ENCODE measurements at regions not wholly inside any gene's neighbourhood (a gene's known extent, or its start where the extent isn't known, plus 50 kb on each side); places are given as distances from the start of the nearest gene placed in this dataset.

DNA sequence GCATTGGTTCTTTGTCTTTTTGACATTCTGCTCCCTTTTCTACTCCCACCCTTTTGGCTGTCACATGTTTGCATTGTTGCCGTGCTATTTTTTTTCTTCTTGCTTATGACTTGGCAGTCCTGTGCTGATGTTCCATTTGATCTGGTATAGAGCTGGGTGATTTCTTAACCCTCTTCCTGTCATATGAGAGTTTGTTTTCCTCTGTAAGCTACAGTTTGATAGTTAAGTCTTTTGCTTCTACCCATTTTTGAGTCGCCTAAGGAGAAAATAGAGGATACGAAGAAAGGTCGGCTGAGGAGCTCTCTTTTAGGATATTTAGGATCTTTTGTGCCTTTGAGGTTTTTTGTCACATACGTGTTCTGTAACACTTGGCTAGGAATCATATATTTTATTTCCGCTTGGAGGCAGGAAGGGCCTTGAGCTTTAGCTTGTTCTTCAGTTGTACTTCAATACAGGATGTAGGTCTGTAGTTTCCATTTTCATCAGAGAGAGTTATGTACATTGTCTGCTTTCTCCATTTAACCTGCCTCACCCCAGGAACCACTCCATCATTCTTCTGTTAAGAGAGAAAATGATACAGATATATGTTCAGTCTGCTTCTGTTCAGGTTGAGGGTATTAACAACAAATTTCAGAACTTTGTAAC, 150.7 kb downstream of the BACH1 start:
- TF ChIP-seq RB1 (IDR thresholded peaks at IDR 0.05; ENCODE audit: borderline replicate concordance) (no peak), JUND (IDR thresholded peaks at IDR 0.05; ENCODE audit: low read depth, low read length) (no peak)
